ENCODE measurements at regions not wholly inside any gene's neighbourhood (a gene's known extent, or its start where the extent isn't known, plus 50 kb on each side); places are given as distances from the start of the nearest gene placed in this dataset.

GRCh38 chr9:129380961-129381401 lies 202.9 kb upstream of the IER5L start:
- Histone ChIP-seq H3K36me3 (no peaks in the 10 kb centered on the region), H3K9me3 (no peaks in the 10 kb centered on the region), H3K4me1 (peaks cover 17 to 21% (median 19%) of the 10 kb centered on the region in 4 donors), H3K27ac (no peak overlapping the region), H3K4me3 (no peak overlapping the region), H3K27me3 (no peaks in the 10 kb centered on the region)
- DNase-seq (no peak), ATAC-seq (ENCODE audit: low FRiP score in 2 of 2) (no peak)
- WGBS, 2 donors, result 88 to 97% methylated on average over 6 to 7 of the region's 9 CpGs
- no peak for TF ChIP-seq POLR2A (IDR thresholded peaks at IDR 0.05)
- no peak for TF ChIP-seq CTCF (IDR thresholded peaks at IDR 0.05)
- no peak for TF ChIP-seq EP300 (IDR thresholded peaks at IDR 0.05)
- no peak for TF ChIP-seq POLR2AphosphoS5 (IDR thresholded peaks at IDR 0.05)

- WGBS, 2 donors, result 72 to 86% methylated on average over 8 of the region's 8 CpGs
- Histone ChIP-seq H3K27me3 (no peaks in the 10 kb centered on the region), H3K4me3 (no peak overlapping the region), H3K27ac (no peak overlapping the region), H3K4me1 (peaks cover 17 to 21% (median 19%) of the 10 kb centered on the region in 4 donors), H3K36me3 (no peaks in the 10 kb centered on the region), H3K9me3 (no peaks in the 10 kb centered on the region)
- DNase-seq, result no peak
- no peak for TF ChIP-seq POLR2A (IDR thresholded peaks at IDR 0.05)
- ATAC-seq (ENCODE audit: low FRiP score in 2 of 2), result no peak
Observed at GRCh38 chr9:129379886-129380285, 201.8 kb upstream of the IER5L start.

- no peaks in the 10 kb centered on the region for H3K27me3 ChIP-seq
- DNase-seq, result no peak
- TF ChIP-seq POLR2A (IDR thresholded peaks at IDR 0.05) (no peak), EP300 (IDR thresholded peaks at IDR 0.05) (no peak), POLR2AphosphoS5 (IDR thresholded peaks at IDR 0.05) (no peak), CTCF (IDR thresholded peaks at IDR 0.05) (no peak)
- H3K9me3 ChIP-seq, result no peaks in the 10 kb centered on the region
- peaks cover 17 to 21% (median 19%) of the 10 kb centered on the region in 4 donors for H3K4me1 ChIP-seq
- no peak overlapping the region for H3K4me3 ChIP-seq
- ATAC-seq (ENCODE audit: low FRiP score in 2 of 2), result no peak
- 85 to 92% methylated on average over 16 of the region's 16 CpGs for WGBS, 2 donors
- H3K27ac ChIP-seq, result no peak overlapping the region
- H3K36me3 ChIP-seq, result no peaks in the 10 kb centered on the region
Observed at GRCh38 chr9:129379181-129379836, 201.2 kb upstream of the IER5L start.

- no peak for ATAC-seq (ENCODE audit: low FRiP score in 2 of 2)
- no peak for TF ChIP-seq CTCF (IDR thresholded peaks at IDR 0.05)
- no peak for TF ChIP-seq POLR2AphosphoS5 (IDR thresholded peaks at IDR 0.05)
- no peak for TF ChIP-seq EP300 (IDR thresholded peaks at IDR 0.05)
- TF ChIP-seq POLR2A (IDR thresholded peaks at IDR 0.05), result no peak
- Histone ChIP-seq H3K27me3 (no peaks in the 10 kb centered on the region), H3K4me1 (peaks cover 10 to 11% (median 10%) of the 10 kb centered on the region in 4 donors), H3K4me3 (no peak overlapping the region), H3K27ac (no peak overlapping the region), H3K36me3 (no peaks in the 10 kb centered on the region), H3K9me3 (no peaks in the 10 kb centered on the region)
- no peak for DNase-seq
- 86 to 88% methylated on average over 28 of the region's 28 CpGs for WGBS, 2 donors
Observed at GRCh38 chr9:129377931-129378661, 200.0 kb upstream of the IER5L start.

GRCh38 chr9:129377181-129377580 lies 199.1 kb upstream of the IER5L start:
- ATAC-seq (ENCODE audit: low FRiP score in 2 of 2) (no peak), DNase-seq (no peak)
- Histone ChIP-seq H3K4me3 (no peak overlapping the region), H3K36me3 (no peaks in the 10 kb centered on the region), H3K9me3 (no peaks in the 10 kb centered on the region), H3K4me1 (peaks cover under 1 to 2% (median under 1%) of the 10 kb centered on the region in 4 donors), H3K27me3 (no peaks in the 10 kb centered on the region), H3K27ac (no peak overlapping the region)
- no peak for TF ChIP-seq POLR2A (IDR thresholded peaks at IDR 0.05)
- no peak for TF ChIP-seq EP300 (IDR thresholded peaks at IDR 0.05)
- TF ChIP-seq POLR2AphosphoS5 (IDR thresholded peaks at IDR 0.05), result no peak
- no peak for TF ChIP-seq CTCF (IDR thresholded peaks at IDR 0.05)
- WGBS, 2 donors, result 70 to 85% methylated on average over 5 of the region's 5 CpGs
